C1 segment of cervical spinal cord (tissue), 14 donors: ENCODE measurements at regions not wholly inside any gene's neighbourhood (a gene's known extent, or its start where the extent isn't known, plus 50 kb on each side); places are given as distances from the start of the nearest gene placed in this dataset.
"Not testable (repeated sequence)": the region's sequence is repeated elsewhere in the genome, so short reads cannot be mapped to it uniquely, and the experiment has no call there.

Experiments used
- DNase-seq, 14 donors: peaks; one replicate each; lab custom pipeline; 2025; lab: John Stamatoyannopoulos, UW

- no peak for DNase-seq
Measured at GRCh38 chr18:39487932-39488331, 1922.3 kb upstream of the CELF4 start.

GRCh38 chr18:39486268-39486667 lies 1920.7 kb upstream of the CELF4 start:
- DNase-seq: no peak

DNA sequence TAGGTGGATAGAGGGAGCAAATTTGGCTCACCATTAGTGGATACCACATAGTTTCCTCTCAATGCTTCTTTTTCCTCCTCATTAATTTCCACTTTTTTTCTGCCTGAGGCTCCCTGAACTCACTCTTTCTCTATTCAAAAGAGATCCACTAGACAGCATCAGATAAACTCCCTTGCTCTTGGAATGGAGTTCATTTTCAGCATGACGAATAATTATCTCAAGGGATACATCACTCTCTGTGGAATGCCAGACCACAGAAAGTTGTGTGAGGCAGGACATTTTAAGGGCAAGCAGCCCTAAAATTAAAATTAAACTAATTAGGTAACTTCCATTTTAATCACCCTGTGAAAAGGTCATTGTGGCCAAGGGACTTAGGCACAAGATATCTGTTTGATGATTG lies 1920.1 kb upstream of the CELF4 start:
- no peak for DNase-seq

GRCh38 chr18:39481281-39481680 lies 1915.7 kb upstream of the CELF4 start:
- no peak for DNase-seq

DNA sequence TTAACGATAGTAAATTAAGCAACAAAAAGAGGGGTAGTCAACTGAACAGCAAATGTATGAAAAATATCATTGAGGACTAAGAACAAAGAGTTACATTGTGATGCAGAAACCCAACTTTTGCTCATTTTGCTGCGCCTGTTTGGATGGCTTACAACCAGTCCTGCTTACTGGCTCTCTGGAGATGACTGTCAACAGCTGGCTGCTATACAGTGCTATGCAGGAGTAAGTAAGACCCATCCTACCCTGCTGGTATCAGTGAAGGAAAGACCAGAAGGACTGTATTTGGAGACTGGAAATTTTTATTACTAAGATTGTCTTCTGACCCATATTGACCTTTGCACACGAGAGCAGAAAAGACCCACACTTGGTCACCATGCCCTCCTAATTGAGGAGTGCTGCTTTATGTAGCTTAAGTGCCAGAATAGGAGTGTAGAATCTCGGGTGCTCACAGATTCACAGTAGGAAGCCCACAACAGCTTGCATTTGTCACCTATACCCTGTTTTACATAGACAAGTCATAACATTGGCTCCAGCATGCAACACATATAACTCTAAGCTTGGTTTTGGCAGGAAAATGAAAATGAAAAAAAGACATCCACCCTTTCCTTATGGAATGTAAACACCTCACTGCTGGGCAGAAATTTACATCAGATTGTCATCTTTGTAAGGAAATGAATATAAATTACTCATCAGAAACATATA lies 1915.0 kb upstream of the CELF4 start:
- DNase-seq: no peak

DNA sequence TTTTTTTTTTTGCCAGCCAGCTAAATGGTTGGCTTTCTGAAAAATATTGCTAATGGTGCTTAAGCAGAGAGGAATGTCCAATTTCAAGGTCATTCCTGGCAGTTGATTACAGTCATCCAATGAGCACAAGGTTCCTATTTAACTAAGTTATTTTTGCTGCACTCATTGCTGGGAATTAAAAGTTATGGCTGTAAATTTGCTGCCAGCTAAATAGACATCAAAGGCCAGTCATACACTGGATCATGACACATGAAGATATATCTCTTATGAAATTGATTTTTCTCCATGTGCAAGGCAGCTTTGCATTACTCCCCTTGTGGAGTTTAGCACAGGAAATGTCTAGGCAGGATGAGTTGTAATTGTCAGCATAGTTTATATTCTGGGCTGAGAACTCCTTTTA lies 1898.4 kb upstream of the CELF4 start:
- no peak for DNase-seq

DNA sequence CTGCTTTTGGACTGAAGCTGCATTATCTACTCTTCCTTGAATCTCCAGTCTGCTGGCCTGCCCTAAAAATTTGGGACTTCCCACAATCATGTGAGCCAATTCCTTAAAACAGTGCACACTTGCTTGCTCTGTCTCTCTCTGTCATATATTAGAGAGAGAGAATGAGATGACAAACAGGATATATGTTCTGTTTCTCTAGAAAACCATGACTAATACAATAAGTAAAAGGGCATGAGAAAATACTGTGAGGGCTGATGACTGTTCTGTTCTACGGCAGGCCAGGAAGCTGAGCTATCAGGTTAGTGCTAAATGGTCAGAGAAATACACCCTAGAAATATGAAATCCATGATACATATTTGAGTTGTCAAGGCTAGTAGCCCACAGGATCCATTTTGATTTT lies 1896.8 kb upstream of the CELF4 start:
- DNase-seq: no peak

DNA sequence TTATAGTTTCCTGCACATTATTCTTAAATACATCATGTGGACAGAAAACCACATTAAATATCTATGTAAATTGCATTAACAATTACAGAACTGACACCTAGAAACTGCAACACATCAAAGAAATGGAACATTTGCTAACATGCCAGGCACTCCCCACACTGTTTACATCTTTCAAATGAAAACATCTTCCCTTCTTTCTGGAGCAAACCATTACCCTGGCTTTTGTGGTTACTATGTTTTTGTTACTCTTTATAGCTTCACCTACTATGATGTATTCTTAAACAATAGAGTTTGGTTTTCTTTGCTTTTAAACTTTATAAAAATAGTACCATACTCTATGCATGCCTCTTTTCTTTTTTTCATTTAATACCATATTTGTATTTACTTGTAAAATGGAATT lies 1894.5 kb upstream of the CELF4 start:
- DNase-seq: no peak

- DNase-seq: peak in 4 of 14 donors; percentile 2 to 18 (median 9)
Measured at GRCh38 chr18:39455285-39455684, 1889.7 kb upstream of the CELF4 start.

- no peak for DNase-seq
Measured at GRCh38 chr18:39454866-39455265, 1889.3 kb upstream of the CELF4 start.

DNA sequence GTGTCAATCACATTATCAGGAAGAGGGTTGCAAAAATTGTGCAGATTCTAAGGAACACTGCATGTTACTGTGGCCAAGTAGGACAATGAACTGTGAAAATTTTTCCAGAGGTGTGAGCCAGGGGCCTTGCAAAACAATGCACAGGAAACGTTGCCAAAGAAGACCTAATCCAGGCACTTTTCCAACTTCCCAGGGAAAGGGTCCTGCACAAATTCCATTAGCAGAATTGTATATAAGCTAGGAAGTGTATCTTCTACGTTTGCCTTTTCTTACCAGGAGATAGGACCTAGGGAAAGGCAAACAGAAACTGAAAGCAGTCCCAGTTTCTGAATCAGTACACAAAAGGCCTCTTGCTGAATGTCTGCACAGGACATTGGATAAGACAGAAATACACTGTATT lies 1888.3 kb upstream of the CELF4 start:
- peak in 7 of 14 donors; percentile 3 to 26 (median 9) for DNase-seq

DNA sequence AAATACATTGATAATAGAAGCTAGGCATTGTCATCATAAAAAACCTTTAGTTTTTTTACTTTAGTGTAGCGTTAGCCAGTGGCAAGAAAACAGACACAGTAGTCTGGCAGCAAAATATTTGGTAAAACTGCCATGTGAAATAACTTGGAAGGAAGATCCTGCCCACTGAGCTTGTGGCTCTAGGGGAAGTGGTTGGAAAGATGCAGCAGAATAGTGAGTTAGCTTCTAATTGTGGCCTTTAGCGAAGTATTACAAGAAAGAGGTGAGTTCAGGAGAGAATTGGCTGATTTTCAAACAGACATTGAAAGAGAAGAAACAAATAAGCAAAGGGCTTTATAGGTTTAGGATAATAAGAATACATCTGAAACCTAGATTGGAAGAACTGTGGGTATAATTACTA lies 1887.8 kb upstream of the CELF4 start:
- no peak for DNase-seq

DNA sequence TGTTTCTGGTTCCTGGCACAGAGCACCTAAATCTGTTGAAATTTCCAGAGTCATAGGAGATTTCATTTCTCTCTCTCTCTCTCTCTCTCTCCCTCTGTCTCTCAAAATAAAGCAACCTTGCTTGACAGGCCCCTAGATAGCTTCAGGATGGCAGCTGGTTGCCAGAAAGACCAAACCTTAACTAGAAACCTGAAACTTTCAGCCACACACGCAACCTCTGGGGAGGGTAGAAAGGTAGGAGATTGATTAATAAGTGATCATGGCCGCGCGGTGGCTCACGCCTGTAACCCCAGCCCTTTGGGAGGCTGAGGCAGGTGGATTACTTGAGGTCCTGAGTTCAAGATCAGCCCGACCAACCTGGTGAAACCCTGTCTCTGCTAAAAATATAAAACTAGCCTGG lies 1885.4 kb upstream of the CELF4 start:
- no peak for DNase-seq

- no peak for DNase-seq
Measured at GRCh38 chr18:39449566-39449965, 1884.0 kb upstream of the CELF4 start.

DNA sequence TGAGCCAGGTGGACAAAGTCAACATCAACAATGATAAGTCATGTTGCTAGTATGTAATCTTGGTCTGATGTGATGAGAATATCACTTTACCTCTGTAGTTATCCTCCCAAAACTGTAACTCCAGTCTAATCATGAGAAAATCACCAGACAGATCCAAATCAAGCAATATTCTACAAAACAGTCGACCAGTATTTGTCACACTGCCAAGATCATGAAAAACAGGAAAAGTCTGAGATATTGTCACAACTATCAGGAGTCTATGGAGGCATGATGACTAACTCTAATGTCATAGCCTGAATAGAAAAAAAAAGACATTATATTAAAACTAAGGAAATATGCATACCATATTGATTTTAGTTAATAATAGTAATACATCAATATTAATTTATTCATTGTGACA lies 1883.3 kb upstream of the CELF4 start:
- no peak for DNase-seq

GRCh38 chr18:39444957-39445356 lies 1879.4 kb upstream of the CELF4 start:
- not testable (repeated sequence) for DNase-seq

DNA sequence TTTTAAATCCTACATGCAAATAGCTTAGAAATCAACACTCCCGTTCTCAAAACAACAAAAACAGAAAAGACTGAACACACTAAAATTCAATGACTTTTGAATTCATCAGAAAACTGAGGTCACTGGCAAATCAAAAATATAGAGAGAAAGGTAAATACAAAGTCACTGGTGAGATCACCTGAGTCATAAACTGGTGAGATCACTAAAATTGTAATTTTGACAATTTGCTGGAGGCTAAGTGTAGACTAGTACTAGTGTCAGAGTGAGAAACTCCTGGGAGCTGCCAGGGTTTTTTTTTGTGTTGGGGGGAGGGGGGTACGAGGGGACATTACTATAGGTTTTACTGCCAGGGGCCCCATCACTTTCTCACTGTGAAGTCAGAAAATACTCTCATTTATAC lies 1876.0 kb upstream of the CELF4 start:
- no peak for DNase-seq

- no peak for DNase-seq
Measured at GRCh38 chr18:39435996-39436395, 1870.4 kb upstream of the CELF4 start.

- no peak for DNase-seq
Measured at GRCh38 chr18:39435209-39435608, 1869.6 kb upstream of the CELF4 start.

DNA sequence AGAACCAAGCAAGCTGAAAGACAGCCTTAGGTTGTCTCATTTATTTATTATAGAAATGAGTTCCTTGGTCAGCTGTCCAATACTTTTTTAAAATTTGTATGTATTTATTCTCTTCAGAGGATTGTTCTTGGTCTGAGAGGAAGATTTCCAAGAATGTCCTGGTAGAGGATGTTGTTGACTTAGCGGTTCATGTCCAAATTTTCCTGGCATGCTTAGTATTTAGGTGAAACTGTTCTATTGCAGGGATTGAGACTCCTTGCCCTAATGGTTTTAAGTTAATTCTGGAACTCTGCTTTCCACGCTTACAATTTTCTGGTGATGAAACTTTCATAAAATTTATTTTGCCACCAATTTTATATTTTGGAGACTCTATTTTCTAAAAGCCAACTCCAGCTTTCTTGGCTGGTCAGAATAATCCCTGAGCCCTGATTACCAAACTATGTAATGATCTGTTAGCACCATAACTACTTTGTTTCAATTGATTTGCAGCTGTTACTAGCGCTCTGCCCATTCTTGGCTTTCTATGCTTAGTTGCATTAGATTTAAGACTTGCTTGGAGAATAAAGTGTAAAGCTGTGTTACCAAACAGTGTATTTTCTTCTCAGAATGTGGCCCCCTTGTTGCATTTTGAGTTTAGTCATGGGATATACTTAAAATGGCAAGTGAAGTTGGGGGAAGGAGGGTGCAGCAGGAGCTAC lies 1868.8 kb upstream of the CELF4 start:
- no peak for DNase-seq

GRCh38 chr18:39425172-39425850 lies 1859.7 kb upstream of the CELF4 start:
- DNase-seq: no peak

- DNase-seq: no peak
Measured at GRCh38 chr18:39424261-39424660, 1858.7 kb upstream of the CELF4 start.

- no peak for DNase-seq
Measured at GRCh38 chr18:39421276-39421675, 1855.7 kb upstream of the CELF4 start.
